ENCODE measurements at regions not wholly inside any gene's neighbourhood (a gene's known extent, or its start where the extent isn't known, plus 50 kb on each side); places are given as distances from the start of the nearest gene placed in this dataset.

DNA sequence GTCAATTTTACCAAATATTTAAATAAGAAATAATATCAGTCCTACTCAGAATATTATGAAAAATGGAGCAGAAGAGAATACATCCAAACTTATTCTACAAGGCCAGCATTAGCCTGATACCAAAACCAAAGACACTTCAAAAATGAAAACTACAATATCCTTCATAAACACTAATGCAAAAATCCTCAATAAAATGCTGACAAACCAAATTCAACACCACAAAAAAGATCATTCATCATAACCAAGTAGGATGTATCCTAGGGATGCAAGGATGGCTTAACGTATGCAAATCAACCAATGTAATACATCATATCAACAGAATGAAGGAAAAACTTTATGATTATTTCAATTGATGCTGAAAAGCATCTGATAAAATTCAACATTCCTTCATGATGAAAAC, 352.4 kb upstream of the ADGRB3 start:
- Histone ChIP-seq H4K91ac (replicated peaks; ENCODE audit: insufficient read length, low read length) (no peak overlapping the region), H3K56ac (replicated peaks; ENCODE audit: insufficient read length, low read depth, low read length) (no peak overlapping the region), H3K23me2 (ENCODE audit: low read depth, low read length) (no peaks in the 10 kb centered on the region), H3K9ac (replicated peaks in 1 of 4; ENCODE audit: extremely low read depth in 1 of 4, low read depth in 3 of 4, low read length in 3 of 4) (no peak overlapping the region), H4K8ac (ENCODE audit: extremely low read depth, insufficient read depth, low read length) (no peak overlapping the region), H3K18ac (ENCODE audit: extremely low read depth, low read length) (no peak overlapping the region), H3K4me3 (ENCODE audit: extremely low read depth in 1 of 4, insufficient read depth in 2 of 4, low read depth in 3 of 4, low read length in 4 of 4) (no peak overlapping the region), H4K5ac (ENCODE audit: insufficient read length, low read depth, low read length) (no peak overlapping the region), H2BK5ac (ENCODE audit: low read depth, low read length) (no peak overlapping the region), H3K79me2 (ENCODE audit: control insufficient read depth in 1 of 2, insufficient read depth in 2 of 2, low read length in 2 of 2) (no peaks in the 10 kb centered on the region), H3K27ac (ENCODE audit: low read depth, low read length) (no peak overlapping the region), H2AK5ac (ENCODE audit: low read depth, low read length) (no peak overlapping the region), H3K23ac (ENCODE audit: insufficient read length) (no peak overlapping the region), H2BK15ac (ENCODE audit: low read length) (no peak overlapping the region), H2BK120ac (replicated peaks; ENCODE audit: low read depth, low read length) (no peak overlapping the region), H3K4me1 (replicated peaks in 1 of 4; ENCODE audit: control insufficient read depth in 3 of 4, insufficient read depth in 4 of 4, low read length in 3 of 4) (no peaks in the 10 kb centered on the region), H3K27me3 (replicated peaks in 1 of 4; ENCODE audit: control insufficient read depth in 3 of 4, extremely low read depth in 1 of 4, insufficient read depth in 3 of 4, low read length in 3 of 4) (no peaks in the 10 kb centered on the region), H3K79me1 (ENCODE audit: low read depth, low read length) (no peaks in the 10 kb centered on the region), H2AFZ (ENCODE audit: low read length) (no peak overlapping the region), H3K4ac (replicated peaks; ENCODE audit: insufficient read length, low read depth, low read length) (no peak overlapping the region), H2BK20ac (ENCODE audit: low read length) (no peak overlapping the region), H2BK12ac (ENCODE audit: low read depth, low read length) (no peak overlapping the region), H3K4me2 (ENCODE audit: insufficient read depth in 1 of 2, low read depth in 2 of 2, low read length in 2 of 2) (no peak overlapping the region), H3K36me3 (ENCODE audit: control insufficient read depth in 2 of 4, insufficient read depth in 4 of 4, low read length in 3 of 4) (no peaks in the 10 kb centered on the region), H3K9me3 (ENCODE audit: insufficient read depth in 2 of 2, low read depth in 1 of 2, low read length in 1 of 2) (peaks cover 5 to 12% of the 10 kb centered on the region in 2 experiments; a peak in 3 of 4 replicates), H3K14ac (ENCODE audit: insufficient read length) (no peak overlapping the region), H4K20me1 (replicated peaks in 1 of 2; ENCODE audit: control insufficient read depth in 1 of 2, insufficient read depth in 2 of 2, low read length in 2 of 2) (no peaks in the 10 kb centered on the region)
- TF ChIP-seq SP4 (IDR thresholded peaks at IDR 0.05; ENCODE audit: low read length) = no peak
- no peak for TF ChIP-seq HDAC2 (IDR thresholded peaks at IDR 0.05; ENCODE audit: borderline replicate concordance in 1 of 2, low read depth in 2 of 2, low read length in 2 of 2)
- CTCF ChIA-PET (ENCODE audit: partially characterized antibody) = no interaction called here
- POLR2A ChIA-PET (ENCODE audit: partially characterized antibody) = no interaction called here
- FAIRE-seq (no peak), DNase-seq (ENCODE audit: low read depth in 1 of 2, low spot score in 2 of 2) (no peak)
- 6% methylated on average over 1 of the region's 1 CpG; no CpG with 5 or more reads in 1 of the 2 experiments for WGBS, 2 experiments (ENCODE audit: extremely low coverage in 1 of 2, insufficient coverage in 1 of 2, insufficient read length in 1 of 2, insufficient replicate concordance in 2 of 2, low coverage in 1 of 2, low lambda C conversion rate in 2 of 2, missing lambda C conversion rate in 1 of 2)

All from H1 (cell line).